ENCODE measurements at regions not wholly inside any gene's neighbourhood (a gene's known extent, or its start where the extent isn't known, plus 50 kb on each side); places are given as distances from the start of the nearest gene placed in this dataset.

GRCh38 chr4:41839916-41840854 lies 91.7 kb upstream of the PHOX2B start:
- Histone ChIP-seq H3K36me3 (ENCODE audit: control insufficient read depth in 2 of 2, extremely low read depth in 1 of 2, insufficient read depth in 2 of 2, low read length in 2 of 2) (no peaks in the 10 kb centered on the region), H3K9ac (replicated peaks; ENCODE audit: extremely low read depth, insufficient read depth, low read length) (no peak overlapping the region), H4K20me1 (replicated peaks; ENCODE audit: control insufficient read depth, extremely low read depth, insufficient read depth, low read length) (no peaks in the 10 kb centered on the region), H3K4me1 (ENCODE audit: control insufficient read depth, extremely low read depth, insufficient read depth, low read length) (no peaks in the 10 kb centered on the region), H3K27ac (ENCODE audit: insufficient read depth, low read depth, low read length) (no peak overlapping the region), H3K79me2 (ENCODE audit: control insufficient read depth, insufficient read depth, low read length) (no peaks in the 10 kb centered on the region), H3K9me3 (replicated peaks; ENCODE audit: control insufficient read depth, insufficient read depth, low read length) (no peaks in the 10 kb centered on the region), H2AFZ (ENCODE audit: low read depth, low read length) (no peak overlapping the region), H3K9me1 (replicated peaks; ENCODE audit: control insufficient read depth, extremely low read depth, insufficient read depth, low read length) (no peaks in the 10 kb centered on the region), H3K27me3 (ENCODE audit: control insufficient read depth in 2 of 2, insufficient read depth in 2 of 2, low read length in 2 of 2) (peaks cover 0 to 4% of the 10 kb centered on the region in 2 experiments), H3K4me2 (ENCODE audit: insufficient read depth, low read length) (no peak overlapping the region), H3K4me3 (replicated peaks in 1 of 3; ENCODE audit: insufficient read depth in 1 of 3, low read depth in 1 of 3, low read length in 3 of 3) (no peak overlapping the region)
- DNase-seq (ENCODE audit: low read depth, low spot score) (no peak), FAIRE-seq (no peak)
- TF ChIP-seq GATA2 (IDR thresholded peaks at IDR 0.05; ENCODE audit: insufficient read depth, insufficient read length, low read depth, low read length) (no peak), JUN (IDR thresholded peaks at IDR 0.05; ENCODE audit: borderline replicate concordance, insufficient read depth, insufficient read length, low read depth) (no peak), POLR2A (IDR thresholded peaks at IDR 0.05; ENCODE audit: low read depth, low read length) (no peak), POLR2AphosphoS5 (IDR thresholded peaks at IDR 0.05; ENCODE audit: insufficient read depth, low read depth, low read length) (no peak), MYC (IDR thresholded peaks at IDR 0.05; ENCODE audit: low read depth, low read length) (no peak), EZH2 (IDR thresholded peaks at IDR 0.05; ENCODE audit: borderline replicate concordance, low read depth, low read length, severe bottlenecking) (no peak), MAX (IDR thresholded peaks at IDR 0.05; ENCODE audit: insufficient read depth, insufficient read length) (no peak), CTCF (IDR thresholded peaks at IDR 0.05; ENCODE audit: extremely low read depth in 1 of 2, insufficient read depth in 1 of 2, low read depth in 1 of 2, low read length in 2 of 2) (no peak), FOS (IDR thresholded peaks at IDR 0.05; ENCODE audit: borderline replicate concordance, insufficient read depth, low read length) (no peak)
- POLR2A ChIA-PET: no interaction called here
- CTCF ChIA-PET: no interaction called here
- intact Hi-C loops (cut with micrococcal nuclease) (no loop called here), dilution Hi-C loops (cut with MboI; ENCODE audit: extremely low pct_ligation_motif_present, low sequenced_read_pairs) (no loop called here)
- BruUV-seq (replicated peaks): no TSS peak
